Neural progenitor cell (in vitro differentiated cells): ENCODE measurements at regions not wholly inside any gene's neighbourhood (a gene's known extent, or its start where the extent isn't known, plus 50 kb on each side); places are given as distances from the start of the nearest gene placed in this dataset.

Source experiments
- DNase-seq: peaks from one replicate; pipeline ENCODE4 v3.0.0-alpha.2; 2016; ENCODE audit warnings: low spot score
- H2AFZ ChIP-seq: fragments of 200-600 bp; sonication (generic); replicated peaks from 2 replicates; pipeline ENCODE4 v1.6.1; 2016; ENCODE audit warnings: antibody characterized with exemption
- H3F3A ChIP-seq: fragments of 200-600 bp; sonication (generic); 2 replicates; pipeline ENCODE4 v1.6.1; 2016; ENCODE audit warnings: antibody characterized with exemption, low read depth
- H3K27ac ChIP-seq: fragments of 200-600 bp; sonication (generic); 2 replicates; pipeline ENCODE4 v1.5.1; 2016; ENCODE audit warnings: mild to moderate bottlenecking
- H3K27me3 ChIP-seq: fragments of 200-600 bp; sonication (generic); 2 replicates; pipeline ENCODE4 v1.6.1; 2016; ENCODE audit warnings: mild to moderate bottlenecking, moderate library complexity
- H3K36me3 ChIP-seq: fragments of 200-600 bp; sonication (generic); 2 replicates; pipeline ENCODE4 v1.5.1; 2016
- H3K4me1 ChIP-seq: fragments of 200-600 bp; sonication (generic); 2 replicates; pipeline ENCODE4 v1.6.1; 2016; ENCODE audit warnings: mixed run types
- H3K4me2 ChIP-seq: fragments of 200-600 bp; sonication (generic); 2 replicates; pipeline ENCODE4 v1.6.1; 2016
- H3K4me3 ChIP-seq: fragments of 200-600 bp; sonication (generic); 2 replicates; pipeline ENCODE4 v1.5.1; 2016
- H3K79me2 ChIP-seq: fragments of 200-600 bp; sonication (generic); 2 replicates; pipeline ENCODE4 v1.6.1; 2016; ENCODE audit warnings: low read depth
- H3K9ac ChIP-seq: fragments of 200-600 bp; sonication (generic); 2 replicates; pipeline ENCODE4 v1.6.1; 2016
- H3K9me3 ChIP-seq: fragments of 200-600 bp; sonication (generic); 2 replicates; pipeline ENCODE4 v1.5.1; 2016; ENCODE audit warnings: low read depth
- H4K20me1 ChIP-seq: fragments of 200-600 bp; sonication (generic); 2 replicates; pipeline ENCODE4 v1.6.1; 2016; ENCODE audit warnings: low read depth
- H3K27ac Mint-ChIP-seq: 3 replicates; pipeline ENCODE4 v1.8.0; 2021; ENCODE audit warnings: mixed read lengths
- H3K27me3 Mint-ChIP-seq: 2 replicates; pipeline ENCODE4 v1.8.0; 2022; ENCODE audit warnings: low read depth, mild to moderate bottlenecking, inconsistent platforms, moderate library complexity, mixed read lengths; ENCODE audit not compliant: insufficient read depth
- H3K36me3 Mint-ChIP-seq: 3 replicates; pipeline ENCODE4 v1.8.0; 2021; ENCODE audit warnings: mixed read lengths
- H3K4me1 Mint-ChIP-seq: 3 replicates; pipeline ENCODE4 v1.8.0; 2021; ENCODE audit warnings: mixed read lengths
- H3K4me3 Mint-ChIP-seq: 3 replicates; pipeline ENCODE4 v1.8.0; 2021; ENCODE audit warnings: mild to moderate bottlenecking, moderate library complexity, mixed read lengths
- H3K9me3 Mint-ChIP-seq: 3 replicates; pipeline ENCODE4 v1.8.0; 2020; ENCODE audit warnings: mixed read lengths
- EZH2 ChIP-seq: fragments of 200-600 bp; sonication (generic); IDR thresholded peaks from 2 replicates; pipeline ENCODE4 v1.6.1; 2017; ENCODE audit warnings: antibody characterized with exemption, mild to moderate bottlenecking, moderate library complexity
- EZH2phosphoT487 ChIP-seq: fragments of 200-600 bp; sonication (generic); IDR thresholded peaks from 2 replicates; pipeline ENCODE4 v1.6.1; 2017; ENCODE audit warnings: antibody characterized with exemption
- TF ChIP-seq, protein P1 (sequence below): fragments of 200-600 bp; sonication (generic); IDR thresholded peaks from 2 replicates; pipeline ENCODE4 v1.5.1; 2017; ENCODE audit warnings: antibody characterized with exemption, mild to moderate bottlenecking

DNA sequence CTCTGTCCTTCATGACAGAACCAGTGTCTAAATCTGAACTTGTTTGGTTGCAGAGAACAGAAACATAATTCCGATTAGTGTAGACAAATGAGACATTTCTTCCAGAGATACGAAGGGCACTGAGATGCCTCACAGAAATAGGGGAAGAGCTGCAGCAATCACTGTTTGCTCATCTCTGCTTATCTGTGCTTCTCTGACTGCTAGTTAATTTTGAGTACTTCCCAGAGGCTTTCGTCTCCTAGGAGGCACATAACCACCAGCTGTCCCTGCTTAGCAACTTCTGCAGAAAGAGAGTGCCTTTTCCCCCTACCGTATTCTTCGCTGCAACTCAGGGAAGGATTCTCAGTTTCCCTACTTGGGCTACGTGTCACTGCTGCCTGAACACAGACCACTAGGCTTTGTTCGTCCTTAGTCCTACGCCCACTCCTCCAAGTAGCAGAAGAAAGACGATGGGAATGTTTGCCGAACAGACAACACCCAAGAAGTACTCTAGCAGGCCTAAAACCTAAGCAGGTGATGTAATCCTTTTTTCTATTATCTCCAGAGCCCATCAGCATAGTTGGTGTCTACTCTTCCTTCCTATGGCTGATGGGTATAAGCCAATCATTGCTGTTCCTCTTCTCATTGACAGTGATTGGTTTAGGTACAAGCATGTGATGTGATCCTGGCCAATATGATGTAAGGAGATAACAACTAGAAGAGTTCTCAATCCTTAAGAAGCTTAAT lies 63.6 kb downstream of the TNP1 start:
- Mint-ChIP-seq H3K9me3 (no peaks in the 10 kb centered on the region), H3K27ac (no peak overlapping the region), H3K4me1 (peaks cover 14% of the 10 kb centered on the region), H3K27me3 (peaks cover 2% of the 10 kb centered on the region), H3K4me3 (no peak overlapping the region), H3K36me3 (no peaks in the 10 kb centered on the region)
- H4K20me1 ChIP-seq, result no peaks in the 10 kb centered on the region
- TF ChIP-seq EZH2phosphoT487 (no peak), EZH2 (no peak)
- TF ChIP-seq, protein P1, sequence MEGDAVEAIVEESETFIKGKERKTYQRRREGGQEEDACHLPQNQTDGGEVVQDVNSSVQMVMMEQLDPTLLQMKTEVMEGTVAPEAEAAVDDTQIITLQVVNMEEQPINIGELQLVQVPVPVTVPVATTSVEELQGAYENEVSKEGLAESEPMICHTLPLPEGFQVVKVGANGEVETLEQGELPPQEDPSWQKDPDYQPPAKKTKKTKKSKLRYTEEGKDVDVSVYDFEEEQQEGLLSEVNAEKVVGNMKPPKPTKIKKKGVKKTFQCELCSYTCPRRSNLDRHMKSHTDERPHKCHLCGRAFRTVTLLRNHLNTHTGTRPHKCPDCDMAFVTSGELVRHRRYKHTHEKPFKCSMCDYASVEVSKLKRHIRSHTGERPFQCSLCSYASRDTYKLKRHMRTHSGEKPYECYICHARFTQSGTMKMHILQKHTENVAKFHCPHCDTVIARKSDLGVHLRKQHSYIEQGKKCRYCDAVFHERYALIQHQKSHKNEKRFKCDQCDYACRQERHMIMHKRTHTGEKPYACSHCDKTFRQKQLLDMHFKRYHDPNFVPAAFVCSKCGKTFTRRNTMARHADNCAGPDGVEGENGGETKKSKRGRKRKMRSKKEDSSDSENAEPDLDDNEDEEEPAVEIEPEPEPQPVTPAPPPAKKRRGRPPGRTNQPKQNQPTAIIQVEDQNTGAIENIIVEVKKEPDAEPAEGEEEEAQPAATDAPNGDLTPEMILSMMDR, result no peak
- peaks cover 10% of the 10 kb centered on the region for H3K4me1 ChIP-seq
- H3K9ac ChIP-seq, result no peak overlapping the region
- H3K79me2 ChIP-seq, result no peaks in the 10 kb centered on the region
- H3F3A ChIP-seq, result peaks cover 6% of the 10 kb centered on the region
- no peak overlapping the region for H3K4me2 ChIP-seq
- H3K4me3 ChIP-seq, result no peak overlapping the region
- H3K36me3 ChIP-seq, result no peaks in the 10 kb centered on the region
- DNase-seq, result no peak
- H2AFZ ChIP-seq, result no peak overlapping the region
- H3K9me3 ChIP-seq, result no peaks in the 10 kb centered on the region
- no peaks in the 10 kb centered on the region for H3K27me3 ChIP-seq
- no peak overlapping the region for H3K27ac ChIP-seq

DNA sequence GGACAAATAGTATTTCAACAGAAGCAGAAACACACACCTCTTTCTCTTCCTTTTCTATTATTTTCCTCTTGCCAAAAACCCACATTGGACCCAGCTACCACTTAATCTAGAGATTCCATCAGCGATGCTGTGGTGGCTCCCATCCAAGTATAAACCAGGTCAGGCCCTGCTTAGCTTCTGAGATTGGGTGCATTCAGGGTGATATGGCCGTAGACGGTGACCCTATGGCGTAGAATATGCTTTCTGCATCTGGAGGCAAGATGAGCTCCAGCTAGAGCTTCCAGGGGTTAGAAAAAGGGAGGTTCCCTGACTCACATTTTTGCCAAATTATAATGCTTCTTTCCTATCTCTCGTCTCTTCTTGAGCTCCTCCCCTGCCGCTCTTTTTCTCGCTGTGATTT lies 66.5 kb downstream of the TNP1 start:
- Mint-ChIP-seq H3K27ac (no peak overlapping the region), H3K27me3 (peaks cover 2% of the 10 kb centered on the region), H3K4me1 (peaks cover 16% of the 10 kb centered on the region), H3K36me3 (no peaks in the 10 kb centered on the region), H3K9me3 (no peaks in the 10 kb centered on the region), H3K4me3 (no peak overlapping the region)
- H3K79me2 ChIP-seq, result no peaks in the 10 kb centered on the region
- H3K27me3 ChIP-seq, result no peaks in the 10 kb centered on the region
- no peak overlapping the region for H2AFZ ChIP-seq
- no peak overlapping the region for H3K27ac ChIP-seq
- H3K4me3 ChIP-seq, result no peak overlapping the region
- peaks cover 8% of the 10 kb centered on the region for H3F3A ChIP-seq
- H3K9me3 ChIP-seq, result no peaks in the 10 kb centered on the region
- TF ChIP-seq, protein P1, result no peak
- TF ChIP-seq EZH2phosphoT487, result no peak
- no peak for TF ChIP-seq EZH2
- no peak for DNase-seq
- no peaks in the 10 kb centered on the region for H3K36me3 ChIP-seq
- H4K20me1 ChIP-seq, result no peaks in the 10 kb centered on the region
- no peak overlapping the region for H3K4me2 ChIP-seq
- peaks cover 16% of the 10 kb centered on the region for H3K4me1 ChIP-seq
- no peak overlapping the region for H3K9ac ChIP-seq

DNA sequence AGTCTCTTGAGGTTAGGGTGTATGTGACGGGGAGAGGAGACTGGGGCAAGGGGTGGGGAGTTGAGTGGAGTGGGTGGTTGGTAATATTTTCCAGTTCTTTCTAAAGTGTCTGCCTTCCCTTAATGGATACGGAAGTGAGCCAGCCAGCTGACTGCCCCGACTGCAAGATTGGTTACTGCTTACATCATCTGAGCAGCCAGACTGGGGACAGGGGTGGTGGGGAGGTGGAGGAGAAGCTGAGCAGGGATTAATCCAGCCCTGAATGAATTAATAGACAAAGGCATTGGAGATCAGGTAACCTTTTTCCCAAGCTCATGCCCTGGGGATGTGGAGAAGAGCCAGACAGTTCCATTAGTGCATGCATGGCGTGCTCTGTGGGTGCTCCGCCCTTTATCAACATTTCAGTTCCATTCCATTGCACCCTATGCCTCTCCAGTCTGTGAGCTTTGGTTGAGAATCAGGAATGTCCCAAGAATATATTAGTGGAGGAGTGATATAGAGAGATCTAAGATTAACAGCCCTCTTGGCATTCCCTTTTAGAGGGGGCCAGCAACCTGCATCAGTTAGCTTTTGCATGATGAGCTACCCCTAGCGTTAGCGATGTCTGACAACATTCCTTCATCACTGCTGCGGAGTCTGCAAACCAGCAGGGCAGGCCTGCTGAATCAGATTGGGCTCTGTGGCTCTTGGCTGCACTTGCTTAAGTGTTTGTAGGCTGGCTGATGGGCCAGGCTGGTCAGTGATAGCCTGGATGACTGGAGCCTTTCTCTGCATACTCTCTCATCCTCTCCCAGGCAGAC lies 67.4 kb downstream of the TNP1 start:
- Mint-ChIP-seq H3K36me3 (no peaks in the 10 kb centered on the region), H3K27me3 (peaks cover 2% of the 10 kb centered on the region), H3K9me3 (no peaks in the 10 kb centered on the region), H3K27ac (no peak overlapping the region), H3K4me1 (peaks cover 23% of the 10 kb centered on the region), H3K4me3 (no peak overlapping the region)
- TF ChIP-seq EZH2phosphoT487 (no peak), EZH2 (no peak)
- no peaks in the 10 kb centered on the region for H3K79me2 ChIP-seq
- H3K4me3 ChIP-seq, result no peak overlapping the region
- no peak overlapping the region for H2AFZ ChIP-seq
- H3K9me3 ChIP-seq, result no peaks in the 10 kb centered on the region
- no peaks in the 10 kb centered on the region for H3K36me3 ChIP-seq
- peaks cover 25% of the 10 kb centered on the region for H3K4me1 ChIP-seq
- DNase-seq, result peak; percentile 62
- H3F3A ChIP-seq, result peaks cover 17% of the 10 kb centered on the region
- H3K27me3 ChIP-seq, result no peaks in the 10 kb centered on the region
- no peak overlapping the region for H3K9ac ChIP-seq
- H4K20me1 ChIP-seq, result no peaks in the 10 kb centered on the region
- H3K4me2 ChIP-seq, result no peak overlapping the region
- H3K27ac ChIP-seq, result no peak overlapping the region

DNA sequence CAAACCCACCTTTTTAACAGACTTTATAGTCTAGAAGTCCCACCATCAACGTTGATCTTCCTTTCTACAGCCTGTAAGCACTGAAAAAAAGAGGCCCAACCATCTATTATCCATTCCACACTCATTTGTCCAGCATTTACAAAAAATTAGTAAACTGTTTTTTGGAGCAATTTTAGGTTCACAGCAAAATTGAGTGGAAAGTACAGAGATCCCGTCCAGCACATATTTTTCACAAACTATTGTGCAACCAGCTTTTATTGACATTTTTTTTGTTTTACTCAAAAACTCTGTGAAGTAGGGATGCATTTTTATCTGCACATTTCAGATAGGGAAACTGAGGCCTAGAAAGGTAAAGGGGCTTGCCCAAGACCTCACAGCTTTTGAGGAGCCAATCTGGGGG lies 68.6 kb downstream of the TNP1 start:
- peaks cover 23% of the 10 kb centered on the region for H3K4me1 Mint-ChIP-seq
- no peak for DNase-seq
- Histone ChIP-seq H3F3A (peaks cover 21% of the 10 kb centered on the region), H3K4me3 (no peak overlapping the region), H3K27ac (no peak overlapping the region), H4K20me1 (no peaks in the 10 kb centered on the region), H3K27me3 (no peaks in the 10 kb centered on the region), H3K4me2 (no peak overlapping the region), H3K9ac (no peak overlapping the region), H3K4me1 (peaks cover 27% of the 10 kb centered on the region), H3K36me3 (no peaks in the 10 kb centered on the region), H3K79me2 (no peaks in the 10 kb centered on the region), H2AFZ (no peak overlapping the region), H3K9me3 (no peaks in the 10 kb centered on the region)
- TF ChIP-seq EZH2, result no peak
- TF ChIP-seq, protein P1, result no peak
- TF ChIP-seq EZH2phosphoT487, result no peak
- no peaks in the 10 kb centered on the region for H3K9me3 Mint-ChIP-seq
- H3K27ac Mint-ChIP-seq, result no peak overlapping the region
- H3K36me3 Mint-ChIP-seq, result no peaks in the 10 kb centered on the region
- H3K4me3 Mint-ChIP-seq, result no peak overlapping the region
- peaks cover 2% of the 10 kb centered on the region for H3K27me3 Mint-ChIP-seq
